DOHH2 (cell line): ENCODE measurements at regions not wholly inside any gene's neighbourhood (a gene's known extent, or its start where the extent isn't known, plus 50 kb on each side); places are given as distances from the start of the nearest gene placed in this dataset.

Source experiments
- CTCF ChIP-seq: fragments of 200-600 bp; sonication (generic); IDR thresholded peaks from one replicate; pipeline ENCODE4 v1.5.1; 2014; ENCODE audit warnings: antibody characterized with exemption, mild to moderate bottlenecking, low read depth, low read length; ENCODE audit not compliant: poor library complexity, severe bottlenecking
- EZH2phosphoT487 ChIP-seq: fragments of 200-600 bp; sonication (generic); IDR thresholded peaks from 2 replicates; pipeline ENCODE4 v1.6.1; 2017; ENCODE audit warnings: borderline replicate concordance, mild to moderate bottlenecking, antibody characterized with exemption, low read length, moderate library complexity, mixed read lengths

- TF ChIP-seq CTCF (no peak), EZH2phosphoT487 (no peak)
Observed at GRCh38 chr6:43861212-43861894, 91.3 kb downstream of the VEGFA start.
